GM19438 (cell line): ENCODE measurements at regions not wholly inside any gene's neighbourhood (a gene's known extent, or its start where the extent isn't known, plus 50 kb on each side); places are given as distances from the start of the nearest gene placed in this dataset.

Source experiments
- ATAC-seq: cut with Tn5 transposase; IDR thresholded peaks from one replicate; pipeline ENCODE4 v1.9.1; 2021; ENCODE audit warnings: low read depth; ENCODE audit not compliant: unreplicated experiment

- ATAC-seq: no peak
Observed at GRCh38 chr6:100269189-100269588, 195.5 kb downstream of the SIM1 start.

- ATAC-seq: no peak
Observed at GRCh38 chr6:100268326-100268725, 196.4 kb downstream of the SIM1 start.

GRCh38 chr6:100267721-100268123 lies 197.0 kb downstream of the SIM1 start:
- no peak for ATAC-seq

GRCh38 chr6:100266494-100267401 lies 198.0 kb downstream of the SIM1 start:
- no peak for ATAC-seq

GRCh38 chr6:100262086-100262485 lies 202.6 kb downstream of the SIM1 start:
- ATAC-seq: no peak

- ATAC-seq: no peak
Observed at GRCh38 chr6:100261486-100261885, 203.2 kb downstream of the SIM1 start.

GRCh38 chr6:100260584-100260983 lies 204.1 kb downstream of the SIM1 start:
- no peak for ATAC-seq

- no peak for ATAC-seq
Observed at GRCh38 chr6:100259865-100260264, 204.9 kb downstream of the SIM1 start.

GRCh38 chr6:100258752-100259151 lies 206.0 kb downstream of the SIM1 start:
- ATAC-seq: no peak

GRCh38 chr6:100257793-100258395 lies 206.8 kb downstream of the SIM1 start:
- no peak for ATAC-seq

- no peak for ATAC-seq
Observed at GRCh38 chr6:100255701-100256100, 209.0 kb downstream of the SIM1 start.

GRCh38 chr6:100247123-100247522 lies 217.6 kb downstream of the SIM1 start:
- ATAC-seq: no peak

- no peak for ATAC-seq
Observed at GRCh38 chr6:100246206-100246605, 218.5 kb downstream of the SIM1 start.

- no peak for ATAC-seq
Observed at GRCh38 chr6:100240798-100241197, 223.9 kb downstream of the SIM1 start.

GRCh38 chr6:100237821-100238220 lies 226.9 kb downstream of the SIM1 start:
- no peak for ATAC-seq

GRCh38 chr6:100236389-100236788 lies 228.3 kb downstream of the SIM1 start:
- no peak for ATAC-seq

- ATAC-seq: no peak
Observed at GRCh38 chr6:100235631-100236030, 229.1 kb downstream of the SIM1 start.

GRCh38 chr6:100234625-100235024 lies 230.1 kb downstream of the SIM1 start:
- ATAC-seq: no peak

- no peak for ATAC-seq
Observed at GRCh38 chr6:100232781-100233573, 231.7 kb downstream of the SIM1 start.

- ATAC-seq: no peak
Observed at GRCh38 chr6:100230953-100231316, 233.8 kb downstream of the SIM1 start.
